ENCODE measurements at regions not wholly inside any gene's neighbourhood (a gene's known extent, or its start where the extent isn't known, plus 50 kb on each side); places are given as distances from the start of the nearest gene placed in this dataset.

DNA sequence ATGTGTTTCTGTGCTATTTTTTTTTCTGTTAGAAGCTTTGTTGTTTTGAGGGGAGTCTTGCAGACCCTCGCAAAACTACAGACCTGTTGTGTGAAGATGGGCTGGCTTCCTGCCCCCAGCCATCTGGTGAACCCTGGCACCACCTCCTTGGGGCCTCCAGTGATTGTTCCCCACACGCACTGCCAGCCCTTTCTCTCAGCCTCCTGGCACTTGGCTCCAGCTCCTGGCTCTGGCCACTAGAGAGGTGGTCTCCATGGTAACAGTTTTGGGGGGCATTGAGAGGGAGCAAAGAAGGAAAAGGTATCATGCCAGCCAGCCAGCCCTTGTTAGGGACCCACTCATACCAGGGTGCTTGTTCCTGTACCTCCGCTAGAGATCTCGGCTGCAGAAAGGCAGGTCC, 176.4 kb upstream of the RPH3A start:
- H3K79me2 ChIP-seq (ENCODE audit: insufficient read depth, low read length): no peaks in the 10 kb centered on the region
- DNase-seq (ENCODE audit: low read depth, low spot score) (no peak), ATAC-seq (no peak)
- ChIA-PET POLR2A (no interaction called here), CTCF (no interaction called here), RAD21 (ENCODE audit: low non-redundant PET in 1 of 2, low total read pairs in 2 of 2, uncharacterized antibody in 2 of 2, unreplicated experiment in 2 of 2) (no interaction called here)
- peaks cover 57% of the 10 kb centered on the region; the same call in 1 of the 2 replicates for H3K27me3 ChIP-seq (ENCODE audit: insufficient read depth, low read length)
- no peaks in the 10 kb centered on the region for H3K9me2 ChIP-seq (ENCODE audit: insufficient read depth)
- H3K4me1 ChIP-seq (ENCODE audit: control insufficient read depth in 1 of 2, insufficient read depth in 2 of 2, low read length in 2 of 2): no peaks in the 10 kb centered on the region
- no TSS peak for BruUV-seq (replicated peaks)
- no peaks in the 10 kb centered on the region for H4K20me1 ChIP-seq (ENCODE audit: insufficient read depth)
- H2AFZ ChIP-seq (ENCODE audit: low read depth, low read length, poor library complexity, severe bottlenecking): no peak overlapping the region
- no peak overlapping the region for H3K9ac ChIP-seq (ENCODE audit: low read length)
- no peak overlapping the region for H3K4me3 ChIP-seq (replicated peaks in 1 of 2; ENCODE audit: low read depth in 1 of 2, low read length in 2 of 2)
- H3K9me3 ChIP-seq (ENCODE audit: control insufficient read depth in 1 of 2, insufficient read depth in 1 of 2, low read depth in 1 of 2, low read length in 2 of 2): no peaks in the 10 kb centered on the region
- H3K36me3 ChIP-seq (ENCODE audit: control insufficient read depth in 1 of 2, insufficient read depth in 2 of 2, low read length in 2 of 2): no peaks in the 10 kb centered on the region
- TF ChIP-seq POLR2AphosphoS5 (IDR thresholded peaks at IDR 0.05; ENCODE audit: low read depth, low read length) (no peak), EGR1 (IDR thresholded peaks at IDR 0.05; ENCODE audit: low read depth) (no peak), ELF1 (IDR thresholded peaks at IDR 0.05; ENCODE audit: borderline replicate concordance, low read depth) (no peak), CBX3 (IDR thresholded peaks at IDR 0.05; ENCODE audit: low read depth) (no peak), SP1 (IDR thresholded peaks at IDR 0.05; ENCODE audit: low read depth) (no peak), ZFX (IDR thresholded peaks at IDR 0.05) (no peak), YY1 (IDR thresholded peaks at IDR 0.05; ENCODE audit: extremely low read depth, insufficient replicate concordance, low read depth, low read length) (no peak), JUND (IDR thresholded peaks at IDR 0.05) (no peak), EZH2 (IDR thresholded peaks at IDR 0.05) (no peak), SRF (IDR thresholded peaks at IDR 0.05; ENCODE audit: low read depth) (no peak), CEBPB (IDR thresholded peaks at IDR 0.05; ENCODE audit: low read depth) (no peak), EZH2phosphoT487 (IDR thresholded peaks at IDR 0.05; ENCODE audit: borderline replicate concordance) (no peak), TCF7L2 (IDR thresholded peaks at IDR 0.05; ENCODE audit: borderline replicate concordance, extremely low read depth, insufficient read depth, insufficient read length) (no peak), POLR2A (IDR thresholded peaks at IDR 0.05; ENCODE audit: borderline replicate concordance, extremely low read depth, insufficient read depth, insufficient read length) (no peak), FOSL1 (IDR thresholded peaks at IDR 0.05; ENCODE audit: low read depth) (no peak)
- TF ChIP-seq, protein P1, sequence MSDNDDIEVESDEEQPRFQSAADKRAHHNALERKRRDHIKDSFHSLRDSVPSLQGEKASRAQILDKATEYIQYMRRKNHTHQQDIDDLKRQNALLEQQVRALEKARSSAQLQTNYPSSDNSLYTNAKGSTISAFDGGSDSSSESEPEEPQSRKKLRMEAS (IDR thresholded peaks at IDR 0.05): no peak
- TF ChIP-seq, protein P2, sequence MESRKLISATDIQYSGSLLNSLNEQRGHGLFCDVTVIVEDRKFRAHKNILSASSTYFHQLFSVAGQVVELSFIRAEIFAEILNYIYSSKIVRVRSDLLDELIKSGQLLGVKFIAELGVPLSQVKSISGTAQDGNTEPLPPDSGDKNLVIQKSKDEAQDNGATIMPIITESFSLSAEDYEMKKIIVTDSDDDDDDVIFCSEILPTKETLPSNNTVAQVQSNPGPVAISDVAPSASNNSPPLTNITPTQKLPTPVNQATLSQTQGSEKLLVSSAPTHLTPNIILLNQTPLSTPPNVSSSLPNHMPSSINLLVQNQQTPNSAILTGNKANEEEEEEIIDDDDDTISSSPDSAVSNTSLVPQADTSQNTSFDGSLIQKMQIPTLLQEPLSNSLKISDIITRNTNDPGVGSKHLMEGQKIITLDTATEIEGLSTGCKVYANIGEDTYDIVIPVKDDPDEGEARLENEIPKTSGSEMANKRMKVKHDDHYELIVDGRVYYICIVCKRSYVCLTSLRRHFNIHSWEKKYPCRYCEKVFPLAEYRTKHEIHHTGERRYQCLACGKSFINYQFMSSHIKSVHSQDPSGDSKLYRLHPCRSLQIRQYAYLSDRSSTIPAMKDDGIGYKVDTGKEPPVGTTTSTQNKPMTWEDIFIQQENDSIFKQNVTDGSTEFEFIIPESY (IDR thresholded peaks at IDR 0.05; ENCODE audit: extremely low read depth, insufficient replicate concordance, low read length): no peak
- TF ChIP-seq, protein P3, sequence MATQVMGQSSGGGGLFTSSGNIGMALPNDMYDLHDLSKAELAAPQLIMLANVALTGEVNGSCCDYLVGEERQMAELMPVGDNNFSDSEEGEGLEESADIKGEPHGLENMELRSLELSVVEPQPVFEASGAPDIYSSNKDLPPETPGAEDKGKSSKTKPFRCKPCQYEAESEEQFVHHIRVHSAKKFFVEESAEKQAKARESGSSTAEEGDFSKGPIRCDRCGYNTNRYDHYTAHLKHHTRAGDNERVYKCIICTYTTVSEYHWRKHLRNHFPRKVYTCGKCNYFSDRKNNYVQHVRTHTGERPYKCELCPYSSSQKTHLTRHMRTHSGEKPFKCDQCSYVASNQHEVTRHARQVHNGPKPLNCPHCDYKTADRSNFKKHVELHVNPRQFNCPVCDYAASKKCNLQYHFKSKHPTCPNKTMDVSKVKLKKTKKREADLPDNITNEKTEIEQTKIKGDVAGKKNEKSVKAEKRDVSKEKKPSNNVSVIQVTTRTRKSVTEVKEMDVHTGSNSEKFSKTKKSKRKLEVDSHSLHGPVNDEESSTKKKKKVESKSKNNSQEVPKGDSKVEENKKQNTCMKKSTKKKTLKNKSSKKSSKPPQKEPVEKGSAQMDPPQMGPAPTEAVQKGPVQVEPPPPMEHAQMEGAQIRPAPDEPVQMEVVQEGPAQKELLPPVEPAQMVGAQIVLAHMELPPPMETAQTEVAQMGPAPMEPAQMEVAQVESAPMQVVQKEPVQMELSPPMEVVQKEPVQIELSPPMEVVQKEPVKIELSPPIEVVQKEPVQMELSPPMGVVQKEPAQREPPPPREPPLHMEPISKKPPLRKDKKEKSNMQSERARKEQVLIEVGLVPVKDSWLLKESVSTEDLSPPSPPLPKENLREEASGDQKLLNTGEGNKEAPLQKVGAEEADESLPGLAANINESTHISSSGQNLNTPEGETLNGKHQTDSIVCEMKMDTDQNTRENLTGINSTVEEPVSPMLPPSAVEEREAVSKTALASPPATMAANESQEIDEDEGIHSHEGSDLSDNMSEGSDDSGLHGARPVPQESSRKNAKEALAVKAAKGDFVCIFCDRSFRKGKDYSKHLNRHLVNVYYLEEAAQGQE (IDR thresholded peaks at IDR 0.05; ENCODE audit: low read depth): no peak
- TF ChIP-seq, protein P4, sequence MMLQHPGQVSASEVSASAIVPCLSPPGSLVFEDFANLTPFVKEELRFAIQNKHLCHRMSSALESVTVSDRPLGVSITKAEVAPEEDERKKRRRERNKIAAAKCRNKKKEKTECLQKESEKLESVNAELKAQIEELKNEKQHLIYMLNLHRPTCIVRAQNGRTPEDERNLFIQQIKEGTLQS (IDR thresholded peaks at IDR 0.05): no peak
- TF ChIP-seq, protein P5, sequence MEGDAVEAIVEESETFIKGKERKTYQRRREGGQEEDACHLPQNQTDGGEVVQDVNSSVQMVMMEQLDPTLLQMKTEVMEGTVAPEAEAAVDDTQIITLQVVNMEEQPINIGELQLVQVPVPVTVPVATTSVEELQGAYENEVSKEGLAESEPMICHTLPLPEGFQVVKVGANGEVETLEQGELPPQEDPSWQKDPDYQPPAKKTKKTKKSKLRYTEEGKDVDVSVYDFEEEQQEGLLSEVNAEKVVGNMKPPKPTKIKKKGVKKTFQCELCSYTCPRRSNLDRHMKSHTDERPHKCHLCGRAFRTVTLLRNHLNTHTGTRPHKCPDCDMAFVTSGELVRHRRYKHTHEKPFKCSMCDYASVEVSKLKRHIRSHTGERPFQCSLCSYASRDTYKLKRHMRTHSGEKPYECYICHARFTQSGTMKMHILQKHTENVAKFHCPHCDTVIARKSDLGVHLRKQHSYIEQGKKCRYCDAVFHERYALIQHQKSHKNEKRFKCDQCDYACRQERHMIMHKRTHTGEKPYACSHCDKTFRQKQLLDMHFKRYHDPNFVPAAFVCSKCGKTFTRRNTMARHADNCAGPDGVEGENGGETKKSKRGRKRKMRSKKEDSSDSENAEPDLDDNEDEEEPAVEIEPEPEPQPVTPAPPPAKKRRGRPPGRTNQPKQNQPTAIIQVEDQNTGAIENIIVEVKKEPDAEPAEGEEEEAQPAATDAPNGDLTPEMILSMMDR (IDR thresholded peaks at IDR 0.05 in 2 of 3, conservative IDR thresholded peaks at IDR 0.05 in 1 of 3; ENCODE audit: borderline replicate concordance in 1 of 3, insufficient read depth in 1 of 3, low read depth in 2 of 3, low read length in 2 of 3): no peak
- no peak overlapping the region for H3K4me2 ChIP-seq (ENCODE audit: low read length)
- no peak overlapping the region for H3K27ac ChIP-seq (ENCODE audit: low read depth, low read length)
- intact Hi-C loops (cut with micrococcal nuclease): no loop called here
